Neuronal stem cell (in vitro differentiated cells): ENCODE measurements at regions not wholly inside any gene's neighbourhood (a gene's known extent, or its start where the extent isn't known, plus 50 kb on each side); places are given as distances from the start of the nearest gene placed in this dataset.

ENCODE experiments used
- DNase-seq: peaks from one replicate; pipeline ENCODE4 v3.0.0-alpha.2; 2013; ENCODE audit warnings: low spot score
- H2AFZ ChIP-seq: one replicate; pipeline ENCODE4 v1.6.1; 2013; ENCODE audit warnings: mild to moderate bottlenecking, low read length, inconsistent platforms
- H2AK5ac ChIP-seq: 2 replicates; pipeline ENCODE4 v1.6.1; 2013; ENCODE audit warnings: low read depth, mild to moderate bottlenecking, inconsistent platforms, low read length, moderate library complexity, mixed read lengths
- H2BK120ac ChIP-seq: 2 replicates; pipeline ENCODE4 v1.6.1; 2013; ENCODE audit warnings: low read depth, mild to moderate bottlenecking, inconsistent platforms, low read length, moderate library complexity, mixed read lengths
- H2BK12ac ChIP-seq: one replicate; pipeline ENCODE4 v1.6.1; 2013; ENCODE audit warnings: low read length, inconsistent platforms
- H2BK15ac ChIP-seq: 2 replicates; pipeline ENCODE4 v1.6.1; 2013; ENCODE audit warnings: mild to moderate bottlenecking, low read length, inconsistent platforms, mixed read lengths
- H2BK5ac ChIP-seq: one replicate; pipeline ENCODE4 v1.6.1; 2013; ENCODE audit warnings: inconsistent platforms, mild to moderate bottlenecking, low read length, moderate library complexity
- H3K14ac ChIP-seq: one replicate; pipeline ENCODE4 v1.6.1; 2013; ENCODE audit warnings: low read length, inconsistent platforms
- H3K18ac ChIP-seq: 2 replicates; pipeline ENCODE4 v1.6.1; 2013; ENCODE audit warnings: low read length, inconsistent platforms
- H3K23ac ChIP-seq: 2 replicates; pipeline ENCODE4 v1.6.1; 2013; ENCODE audit warnings: low read depth, mild to moderate bottlenecking, mixed read lengths, low read length, inconsistent platforms; ENCODE audit not compliant: poor library complexity
- H3K27ac ChIP-seq: replicated peaks from 3 replicates; pipeline ENCODE4 v1.5.1; 2013; ENCODE audit warnings: low read length, inconsistent platforms
- H3K27me3 ChIP-seq, 3 experiments: 2 replicates each; pipeline ENCODE4 v1.6.1; 2013; ENCODE audit warnings: low read length in 3 of 3, mild to moderate bottlenecking in 2 of 3, inconsistent platforms in 1 of 3, low read depth in 1 of 3, mixed read lengths in 1 of 3, moderate library complexity in 1 of 3; ENCODE audit not compliant: control insufficient read depth in 3 of 3, insufficient read depth in 3 of 3
- H3K36me3 ChIP-seq, 2 donors: replicated peaks in 1 of 2; 2 replicates each; pipeline ENCODE4 v1.6.1; 2013; ENCODE audit warnings: low read length in 2 of 2; ENCODE audit not compliant: control insufficient read depth in 2 of 2, insufficient read depth in 2 of 2
- H3K4ac ChIP-seq: 2 replicates; pipeline ENCODE4 v1.6.1; 2013; ENCODE audit warnings: inconsistent platforms, mild to moderate bottlenecking, low read length, moderate library complexity
- H3K4me1 ChIP-seq, 2 donors: 1 replicate in 1 of 2; 2 replicates in 1 of 2; pipeline ENCODE4 v1.6.1; 2013; ENCODE audit warnings: low read length in 2 of 2, low read depth in 1 of 2; ENCODE audit not compliant: control insufficient read depth in 2 of 2, insufficient read depth in 1 of 2
- H3K4me2 ChIP-seq: one replicate; pipeline ENCODE4 v1.6.1; 2013; ENCODE audit warnings: mild to moderate bottlenecking, low read length, inconsistent platforms; ENCODE audit not compliant: insufficient read depth, poor library complexity, severe bottlenecking
- H3K4me3 ChIP-seq, 2 donors: 2 replicates each; pipeline ENCODE4 v1.5.1; 2013; ENCODE audit warnings: low read length in 2 of 2, mild to moderate bottlenecking in 2 of 2, inconsistent platforms in 1 of 2, moderate library complexity in 1 of 2
- H3K79me1 ChIP-seq: one replicate; pipeline ENCODE4 v1.6.1; 2013; ENCODE audit warnings: low read depth, mild to moderate bottlenecking, inconsistent platforms, low read length, moderate library complexity
- H3K9ac ChIP-seq: one replicate; pipeline ENCODE4 v1.6.1; 2013; ENCODE audit warnings: mild to moderate bottlenecking, low read depth, low read length, inconsistent platforms; ENCODE audit not compliant: poor library complexity
- H3K9me3 ChIP-seq, 2 donors: replicated peaks in 1 of 2; 2 replicates each; pipeline versions ENCODE3 to v1.6.1; 2013; ENCODE audit warnings: low read length in 2 of 2, mild to moderate bottlenecking in 2 of 2, inconsistent platforms in 1 of 2, low read depth in 1 of 2, mixed read lengths in 1 of 2, moderate library complexity in 1 of 2; ENCODE audit not compliant: control insufficient read depth in 2 of 2, insufficient read depth in 1 of 2
- H4K8ac ChIP-seq: one replicate; pipeline ENCODE4 v1.6.1; 2013; ENCODE audit warnings: low read depth, mild to moderate bottlenecking, inconsistent platforms, low read length, moderate library complexity
- H4K91ac ChIP-seq: one replicate; pipeline ENCODE4 v1.6.1; 2013; ENCODE audit warnings: low read length, low read depth, mild to moderate bottlenecking, inconsistent platforms; ENCODE audit not compliant: poor library complexity
- WGBS, 2 donors: extraction: QIAGEN DNeasy Blood & Tissue Kit; methylation state at CpG; one replicate each; pipeline ENCODE4 v1.1.7; 2013; ENCODE audit warnings: missing lambda C conversion rate in 2 of 2, mixed read lengths in 1 of 2; ENCODE audit not compliant: insufficient read length in 2 of 2, insufficient replicate concordance in 1 of 2; ENCODE audit errors: extremely low coverage in 2 of 2; 5-methylcytosine and 5-hydroxymethylcytosine counted together

GRCh38 chr16:54493594-54493993 lies 207.0 kb upstream of the IRX3 start:
- WGBS, 2 donors = no CpG with 5 or more reads among the region's 3 CpGs
- no peaks in the 10 kb centered on the region for H3K36me3 ChIP-seq

GRCh38 chr16:54493061-54493460 lies 206.5 kb upstream of the IRX3 start:
- Histone ChIP-seq H3K23ac (no peak overlapping the region), H2BK120ac (no peak overlapping the region), H3K79me1 (no peaks in the 10 kb centered on the region), H3K27ac (no peak overlapping the region), H3K9me3 (no peaks in the 10 kb centered on the region), H2BK5ac (no peak overlapping the region), H4K8ac (no peak overlapping the region), H3K4me3 (no peak overlapping the region), H2BK15ac (no peak overlapping the region), H3K27me3 (no peaks in the 10 kb centered on the region), H3K36me3 (no peaks in the 10 kb centered on the region), H3K4ac (no peak overlapping the region), H3K18ac (no peak overlapping the region), H2BK12ac (no peak overlapping the region), H3K14ac (no peak overlapping the region), H2AK5ac (no peak overlapping the region), H3K9ac (no peak overlapping the region), H2AFZ (peak overlapping the region; percentile 70), H3K4me2 (no peak overlapping the region), H3K4me1 (no peaks in the 10 kb centered on the region), H4K91ac (no peak overlapping the region)
- WGBS, 2 donors = no CpG with 5 or more reads among the region's 2 CpGs
- no peak for DNase-seq

More at GRCh38 chr16:54493594-54493993, 207.0 kb upstream of the IRX3 start:
- no peak overlapping the region for H4K8ac ChIP-seq
- no peak overlapping the region for H2AFZ ChIP-seq
- H3K9me3 ChIP-seq = peaks cover 0 to 3% of the 10 kb centered on the region in 2 donors
- H3K14ac ChIP-seq = no peak overlapping the region
- H3K4ac ChIP-seq = no peak overlapping the region
- H4K91ac ChIP-seq = no peak overlapping the region
- no peak overlapping the region for H3K4me3 ChIP-seq
- no peak overlapping the region for H3K27ac ChIP-seq
- H2BK12ac ChIP-seq = no peak overlapping the region
- H3K18ac ChIP-seq = no peak overlapping the region
- H3K23ac ChIP-seq = no peak overlapping the region
- no peak overlapping the region for H3K4me2 ChIP-seq
- no peak for DNase-seq
- H2BK120ac ChIP-seq = no peak overlapping the region
- no peak overlapping the region for H2BK5ac ChIP-seq
- H3K27me3 ChIP-seq = no peaks in the 10 kb centered on the region
- H2AK5ac ChIP-seq = no peak overlapping the region
- H3K9ac ChIP-seq = no peak overlapping the region
- H2BK15ac ChIP-seq = no peak overlapping the region
- H3K79me1 ChIP-seq = no peaks in the 10 kb centered on the region
- no peaks in the 10 kb centered on the region for H3K4me1 ChIP-seq

GRCh38 chr16:54490112-54490488 lies 203.5 kb upstream of the IRX3 start:
- Histone ChIP-seq H2BK12ac (no peak overlapping the region), H4K91ac (no peak overlapping the region), H3K4me2 (no peak overlapping the region), H2AFZ (no peak overlapping the region), H3K18ac (no peak overlapping the region), H3K14ac (no peak overlapping the region), H3K4ac (no peak overlapping the region), H2AK5ac (no peak overlapping the region), H3K4me1 (no peaks in the 10 kb centered on the region), H3K9me3 (no peaks in the 10 kb centered on the region), H4K8ac (no peak overlapping the region), H3K4me3 (no peak overlapping the region), H3K9ac (no peak overlapping the region), H3K23ac (no peak overlapping the region), H3K36me3 (no peaks in the 10 kb centered on the region), H2BK120ac (no peak overlapping the region), H3K27ac (no peak overlapping the region), H2BK15ac (no peak overlapping the region), H2BK5ac (no peak overlapping the region), H3K79me1 (no peaks in the 10 kb centered on the region), H3K27me3 (no peaks in the 10 kb centered on the region)
- WGBS, 2 donors = no CpG with 5 or more reads among the region's 2 CpGs
- DNase-seq = no peak

- H2BK12ac ChIP-seq = no peak overlapping the region
- H2AFZ ChIP-seq = no peak overlapping the region
- no peaks in the 10 kb centered on the region for H3K27me3 ChIP-seq
- H3K79me1 ChIP-seq = no peaks in the 10 kb centered on the region
- no peak overlapping the region for H2BK15ac ChIP-seq
- no peaks in the 10 kb centered on the region for H3K4me1 ChIP-seq
- no peak overlapping the region for H3K27ac ChIP-seq
- H3K9me3 ChIP-seq = no peaks in the 10 kb centered on the region
- no peak overlapping the region for H3K4me3 ChIP-seq
- no peak overlapping the region for H4K91ac ChIP-seq
- no peak overlapping the region for H3K4ac ChIP-seq
- no peak overlapping the region for H3K23ac ChIP-seq
- H3K36me3 ChIP-seq = no peaks in the 10 kb centered on the region
- H2BK120ac ChIP-seq = no peak overlapping the region
- no peak overlapping the region for H3K4me2 ChIP-seq
- H4K8ac ChIP-seq = no peak overlapping the region
- WGBS, 2 donors = no CpG with 5 or more reads among the region's 11 CpGs
- H3K18ac ChIP-seq = no peak overlapping the region
- H2BK5ac ChIP-seq = no peak overlapping the region
- no peak for DNase-seq
- no peak overlapping the region for H3K9ac ChIP-seq
- H3K14ac ChIP-seq = no peak overlapping the region
- no peak overlapping the region for H2AK5ac ChIP-seq
Measured at GRCh38 chr16:54489225-54490111, 202.9 kb upstream of the IRX3 start.
